Body of pancreas (tissue), 4 donors: ENCODE measurements at regions not wholly inside any gene's neighbourhood (a gene's known extent, or its start where the extent isn't known, plus 50 kb on each side); places are given as distances from the start of the nearest gene placed in this dataset.
"Not testable (repeated sequence)": the region's sequence is repeated elsewhere in the genome, so short reads cannot be mapped to it uniquely, and the experiment has no call there.

Source experiments
- ATAC-seq: fragments of 150-250 bp; one replicate; pipeline ENCODE4 v1.9.1; 2016
- DNase-seq, 4 donors: peaks; one replicate each; pipeline ENCODE4 v3.0.0-alpha.2; 2019
- H3K27ac ChIP-seq, 4 donors: fragments of 200-600 bp; sonication (generic); 1 replicate in 3 of 4; 2 replicates in 1 of 4; pipeline versions ENCODE4 v1.5.1 to v1.6.1; 2016 to 2019; ENCODE audit warnings: mild to moderate bottlenecking in 1 of 4, mixed read lengths in 1 of 4, moderate library complexity in 1 of 4
- H3K27me3 ChIP-seq, 2 donors: fragments of 200-600 bp; sonication (generic); one replicate each; pipeline ENCODE4 v1.6.0; 2016; ENCODE audit warnings: mild to moderate bottlenecking in 1 of 2
- H3K36me3 ChIP-seq, 2 donors: fragments of 200-600 bp; sonication (generic); replicated peaks in 1 of 2; 2 replicates each; pipeline ENCODE4 v1.5.1; 2016; ENCODE audit warnings: low read depth in 2 of 2; ENCODE audit not compliant: insufficient read depth in 1 of 2
- H3K4me1 ChIP-seq: fragments of 200-600 bp; sonication (generic); one replicate; pipeline ENCODE4 v1.6.0; 2016
- H3K4me3 ChIP-seq, 2 donors: fragments of 200-600 bp; sonication (generic); 1 replicate in 1 of 2; 2 replicates in 1 of 2; pipeline ENCODE4 v1.5.1; 2016 to 2019
- H3K9me3 ChIP-seq, 3 donors: fragments of 200-600 bp; sonication (generic); 1 replicate in 2 of 3; 2 replicates in 1 of 3; pipeline ENCODE4 v1.5.1; 2016
- CTCF ChIP-seq, 7 experiments: fragments of 450-650 bp in 4 of 7; fragments of 200-600 bp in 3 of 7; sonication (generic) in 3 of 7; IDR thresholded peaks; one replicate each; pipeline ENCODE4 v1.5.1; 2016 to 2019; ENCODE audit warnings: antibody characterized with exemption in 7 of 7
- POLR2A ChIP-seq, 3 donors: fragments of 450-650 bp; IDR thresholded peaks; one replicate each; pipeline ENCODE4 v1.6.1; 2016; ENCODE audit warnings: antibody characterized with exemption in 3 of 3, mild to moderate bottlenecking in 2 of 3
- WGBS, 2 donors: methylation state at CpG; one replicate each; pipeline ENCODE4 v1.1.5; 2017; 5-methylcytosine and 5-hydroxymethylcytosine counted together
- intact Hi-C: fragments of 100-400 bp; cut with DNase I; formaldehyde crosslinking; loops from one replicate; pipeline ENCODE4 v1.15.1; 2023

- WGBS, 2 donors, result 35 to 40% methylated on average over 4 of the region's 4 CpGs
- intact Hi-C loops, result no loop called here
- H3K4me1 ChIP-seq, result peaks cover 9% of the 10 kb centered on the region
- ATAC-seq, result no peak
- no peak overlapping the region for H3K4me3 ChIP-seq
- no peaks in the 10 kb centered on the region for H3K27me3 ChIP-seq
- no peak overlapping the region for H3K27ac ChIP-seq
- TF ChIP-seq POLR2A (IDR thresholded peaks at IDR 0.05), result no peak
- no peak for TF ChIP-seq CTCF (IDR thresholded peaks at IDR 0.05)
- H3K36me3 ChIP-seq, result no peaks in the 10 kb centered on the region
- no peak for DNase-seq
- no peaks in the 10 kb centered on the region for H3K9me3 ChIP-seq
Measured at GRCh38 chr17:68760141-68760475, 158.9 kb upstream of the FAM20A start.

GRCh38 chr17:68759343-68760140, 158.4 kb upstream of the FAM20A start:
- ATAC-seq (peak; percentile 100), DNase-seq (peak; percentile 89 to 94 (median 92))
- intact Hi-C loops, result loop anchor here (10.0 kb wide), 1 partner anchor 225 kb away; no protein-coding TSS in a partner anchor
- Histone ChIP-seq H3K4me3 (no peak overlapping the region), H3K4me1 (peaks cover 9% of the 10 kb centered on the region), H3K36me3 (no peaks in the 10 kb centered on the region), H3K27ac (peak overlapping the region; percentile 69 to 74 (median 70)), H3K27me3 (no peaks in the 10 kb centered on the region), H3K9me3 (no peaks in the 10 kb centered on the region)
- TF ChIP-seq POLR2A (IDR thresholded peaks at IDR 0.05) (peak in 1 of 3 donors; percentile 16), CTCF (IDR thresholded peaks at IDR 0.05) (peak; percentile 70 to 96 (median 95))
- WGBS, 2 donors, result 5 to 8% methylated on average over 12 of the region's 12 CpGs

GRCh38 chr17:68759002-68759342, 157.8 kb upstream of the FAM20A start:
- H3K4me1 ChIP-seq, result peaks cover 9% of the 10 kb centered on the region
- DNase-seq (no peak), ATAC-seq (no peak)
- H3K27ac ChIP-seq, result peak overlapping the region; percentile 69 to 74 (median 70)
- H3K9me3 ChIP-seq, result no peaks in the 10 kb centered on the region
- WGBS, 2 donors, result 44 to 48% methylated on average over 6 of the region's 6 CpGs
- H3K4me3 ChIP-seq, result no peak overlapping the region
- H3K27me3 ChIP-seq, result no peaks in the 10 kb centered on the region
- H3K36me3 ChIP-seq, result no peaks in the 10 kb centered on the region
- intact Hi-C loops, result loop anchor here (10.0 kb wide), 1 partner anchor 224 kb away; no protein-coding TSS in a partner anchor
- TF ChIP-seq CTCF (IDR thresholded peaks at IDR 0.05) (no peak), POLR2A (IDR thresholded peaks at IDR 0.05) (no peak)

DNA sequence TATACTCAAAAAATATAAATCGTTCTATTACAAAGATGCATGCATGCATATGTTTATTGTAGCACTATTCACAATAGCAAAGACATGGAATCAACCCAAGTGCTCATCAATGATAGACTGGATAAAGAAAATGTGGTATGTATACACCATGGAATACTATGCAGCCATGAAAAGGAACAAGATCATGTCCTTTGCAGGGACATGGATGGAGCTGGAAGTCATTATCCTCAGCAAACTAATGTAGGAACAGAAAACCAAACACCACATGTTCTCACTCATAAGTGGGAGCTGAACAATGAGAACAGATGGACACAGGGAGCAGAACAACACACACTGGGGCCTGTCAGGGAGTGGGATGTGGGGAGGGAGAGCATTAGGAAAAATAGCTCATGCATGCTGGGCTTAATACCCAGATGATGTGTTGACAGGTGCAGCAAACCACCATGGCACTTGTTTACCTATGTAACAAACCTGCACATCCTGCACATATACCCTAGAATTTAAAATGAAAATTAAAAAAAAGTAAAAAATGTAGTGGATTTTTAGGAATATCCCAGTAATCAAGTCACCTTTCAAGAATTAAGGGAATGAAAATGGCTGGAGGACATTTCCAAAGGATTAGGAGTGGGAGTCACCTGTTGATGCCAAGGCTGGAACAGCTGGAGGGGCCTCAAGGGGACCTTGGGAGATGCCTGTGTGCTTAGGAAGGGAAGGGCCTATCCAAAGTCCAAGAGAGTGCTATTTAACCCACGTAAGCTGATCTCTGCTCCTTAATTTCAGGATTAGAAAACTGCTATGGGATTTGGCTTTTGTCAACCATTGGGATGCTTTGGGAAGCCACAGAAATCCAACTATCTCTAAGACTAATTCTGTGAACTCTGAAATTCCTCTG, 156.9 kb upstream of the FAM20A start:
- not testable (repeated sequence) for H3K4me1 ChIP-seq, H3K27ac ChIP-seq, ATAC-seq, H3K36me3 ChIP-seq, H3K9me3 ChIP-seq, H3K4me3 ChIP-seq, DNase-seq, H3K27me3 ChIP-seq
- intact Hi-C loops, result loop anchor here (10.0 kb wide), 1 partner anchor 223 kb away; no protein-coding TSS in a partner anchor
- WGBS, 2 donors, result 76 to 92% methylated on average over 2 of the region's 2 CpGs
